Activated T-cell treated with anti-CD3 and anti-CD28 coated beads, Interleukin-2, amount 50 U/mL, for 24 hours (primary cell): ENCODE measurements at regions not wholly inside any gene's neighbourhood (a gene's known extent, or its start where the extent isn't known, plus 50 kb on each side); places are given as distances from the start of the nearest gene placed in this dataset.
"Not testable (repeated sequence)": the region's sequence is repeated elsewhere in the genome, so short reads cannot be mapped to it uniquely, and the experiment has no call there.

ENCODE experiments used
- DNase-seq: peaks from one replicate; pipeline ENCODE4 v3.0.0-alpha.2; 2020
- H3K27ac Mint-ChIP-seq: 2 replicates; pipeline ENCODE4 v1.8.0; 2020; ENCODE audit warnings: mild to moderate bottlenecking, mixed read lengths
- H3K27me3 Mint-ChIP-seq: 2 replicates; pipeline ENCODE4 v1.8.0; 2020; ENCODE audit warnings: mixed read lengths
- H3K36me3 Mint-ChIP-seq: 2 replicates; pipeline ENCODE4 v1.8.0; 2020; ENCODE audit warnings: low read depth, mixed read lengths
- H3K4me1 Mint-ChIP-seq: 2 replicates; pipeline ENCODE4 v1.8.0; 2020; ENCODE audit warnings: low read depth, mixed read lengths
- H3K4me3 Mint-ChIP-seq: 2 replicates; pipeline ENCODE4 v1.8.0; 2020; ENCODE audit warnings: mild to moderate bottlenecking, moderate library complexity, mixed read lengths
- H3K9me3 Mint-ChIP-seq: 2 replicates; pipeline ENCODE4 v1.8.0; 2020; ENCODE audit warnings: mixed read lengths

GRCh38 chr6:14781772-14782525 lies 463.9 kb upstream of the JARID2 start:
- no peaks in the 10 kb centered on the region for H3K36me3 Mint-ChIP-seq
- peaks cover 38% of the 10 kb centered on the region for H3K4me1 Mint-ChIP-seq
- H3K27me3 Mint-ChIP-seq: no peaks in the 10 kb centered on the region
- peak overlapping the region; percentile 15 for H3K27ac Mint-ChIP-seq
- DNase-seq: no peak
- H3K4me3 Mint-ChIP-seq: no peak overlapping the region
- H3K9me3 Mint-ChIP-seq: peaks cover 4% of the 10 kb centered on the region

- not testable (repeated sequence) for H3K9me3 Mint-ChIP-seq, DNase-seq, H3K27me3 Mint-ChIP-seq, H3K4me3 Mint-ChIP-seq, H3K27ac Mint-ChIP-seq, H3K36me3 Mint-ChIP-seq
- peaks cover 48% of the 10 kb centered on the region for H3K4me1 Mint-ChIP-seq
Measured at GRCh38 chr6:14782921-14783464, 462.9 kb upstream of the JARID2 start.

- Mint-ChIP-seq H3K27ac (no peak overlapping the region), H3K36me3 (no peaks in the 10 kb centered on the region), H3K4me3 (no peak overlapping the region), H3K4me1 (peaks cover 51% of the 10 kb centered on the region), H3K27me3 (no peaks in the 10 kb centered on the region), H3K9me3 (peaks cover 4% of the 10 kb centered on the region)
- DNase-seq: no peak
Measured at GRCh38 chr6:14783594-14783993, 462.3 kb upstream of the JARID2 start.

- H3K27ac Mint-ChIP-seq: peak overlapping the region; percentile 56
- H3K9me3 Mint-ChIP-seq: peaks cover 4% of the 10 kb centered on the region
- H3K4me3 Mint-ChIP-seq: peak overlapping the region; percentile 15
- H3K4me1 Mint-ChIP-seq: peaks cover 53% of the 10 kb centered on the region
- no peaks in the 10 kb centered on the region for H3K27me3 Mint-ChIP-seq
- peak; percentile 55 for DNase-seq
- H3K36me3 Mint-ChIP-seq: no peaks in the 10 kb centered on the region
Measured at GRCh38 chr6:14784596-14785492, 461.0 kb upstream of the JARID2 start.

GRCh38 chr6:14785493-14785790 lies 460.4 kb upstream of the JARID2 start:
- Mint-ChIP-seq H3K4me3 (no peak overlapping the region), H3K4me1 (peaks cover 55% of the 10 kb centered on the region), H3K27me3 (no peaks in the 10 kb centered on the region), H3K36me3 (no peaks in the 10 kb centered on the region), H3K9me3 (peaks cover 4% of the 10 kb centered on the region), H3K27ac (no peak overlapping the region)
- DNase-seq: no peak

- peaks cover 56% of the 10 kb centered on the region for H3K4me1 Mint-ChIP-seq
- DNase-seq: no peak
- no peak overlapping the region for H3K27ac Mint-ChIP-seq
- peaks cover 4% of the 10 kb centered on the region for H3K9me3 Mint-ChIP-seq
- no peak overlapping the region for H3K4me3 Mint-ChIP-seq
- H3K27me3 Mint-ChIP-seq: no peaks in the 10 kb centered on the region
- H3K36me3 Mint-ChIP-seq: no peaks in the 10 kb centered on the region
Measured at GRCh38 chr6:14786008-14786407, 459.9 kb upstream of the JARID2 start.

GRCh38 chr6:14786455-14786854 lies 459.4 kb upstream of the JARID2 start:
- H3K27ac Mint-ChIP-seq: peak overlapping the region; percentile 76

GRCh38 chr6:14787250-14787649 lies 458.6 kb upstream of the JARID2 start:
- peaks cover 54% of the 10 kb centered on the region for H3K4me1 Mint-ChIP-seq
- peak overlapping the region; percentile 9 for H3K27ac Mint-ChIP-seq
- H3K36me3 Mint-ChIP-seq: no peaks in the 10 kb centered on the region
- no peak for DNase-seq
- H3K4me3 Mint-ChIP-seq: no peak overlapping the region
- peaks cover 4% of the 10 kb centered on the region for H3K9me3 Mint-ChIP-seq
- H3K27me3 Mint-ChIP-seq: no peaks in the 10 kb centered on the region

More at GRCh38 chr6:14786455-14786854, 459.4 kb upstream of the JARID2 start:
- Mint-ChIP-seq H3K27me3 (no peaks in the 10 kb centered on the region), H3K36me3 (no peaks in the 10 kb centered on the region), H3K9me3 (peaks cover 4% of the 10 kb centered on the region), H3K4me3 (no peak overlapping the region), H3K4me1 (peaks cover 56% of the 10 kb centered on the region)
- DNase-seq: no peak

- Mint-ChIP-seq H3K36me3 (no peaks in the 10 kb centered on the region), H3K27me3 (no peaks in the 10 kb centered on the region), H3K4me1 (peaks cover 56% of the 10 kb centered on the region), H3K27ac (no peak overlapping the region), H3K9me3 (peaks cover 2% of the 10 kb centered on the region), H3K4me3 (no peak overlapping the region)
- no peak for DNase-seq
Measured at GRCh38 chr6:14787677-14788076, 458.2 kb upstream of the JARID2 start.

GRCh38 chr6:14789996-14790395 lies 455.9 kb upstream of the JARID2 start:
- Mint-ChIP-seq H3K9me3 (no peaks in the 10 kb centered on the region), H3K27ac (no peak overlapping the region), H3K27me3 (no peaks in the 10 kb centered on the region), H3K4me3 (no peak overlapping the region), H3K4me1 (peaks cover 47% of the 10 kb centered on the region), H3K36me3 (no peaks in the 10 kb centered on the region)
- no peak for DNase-seq

GRCh38 chr6:14790976-14791375 lies 454.9 kb upstream of the JARID2 start:
- H3K36me3 Mint-ChIP-seq: no peaks in the 10 kb centered on the region
- H3K4me3 Mint-ChIP-seq: no peak overlapping the region
- peaks cover 39% of the 10 kb centered on the region for H3K4me1 Mint-ChIP-seq
- H3K27me3 Mint-ChIP-seq: no peaks in the 10 kb centered on the region
- no peak overlapping the region for H3K27ac Mint-ChIP-seq
- DNase-seq: no peak
- H3K9me3 Mint-ChIP-seq: no peaks in the 10 kb centered on the region

GRCh38 chr6:14791526-14791925 lies 454.3 kb upstream of the JARID2 start:
- no peaks in the 10 kb centered on the region for H3K36me3 Mint-ChIP-seq
- no peak overlapping the region for H3K27ac Mint-ChIP-seq
- peaks cover 34% of the 10 kb centered on the region for H3K4me1 Mint-ChIP-seq
- no peak for DNase-seq
- no peaks in the 10 kb centered on the region for H3K9me3 Mint-ChIP-seq
- no peaks in the 10 kb centered on the region for H3K27me3 Mint-ChIP-seq
- H3K4me3 Mint-ChIP-seq: no peak overlapping the region

GRCh38 chr6:14792118-14792955 lies 453.5 kb upstream of the JARID2 start:
- Mint-ChIP-seq H3K27me3 (no peaks in the 10 kb centered on the region), H3K4me3 (no peak overlapping the region), H3K27ac (no peak overlapping the region), H3K36me3 (no peaks in the 10 kb centered on the region), H3K9me3 (no peaks in the 10 kb centered on the region), H3K4me1 (peaks cover 26% of the 10 kb centered on the region)
- DNase-seq: no peak

- H3K36me3 Mint-ChIP-seq: no peaks in the 10 kb centered on the region
- H3K4me3 Mint-ChIP-seq: no peak overlapping the region
- no peak for DNase-seq
- H3K27me3 Mint-ChIP-seq: no peaks in the 10 kb centered on the region
- peaks cover 5% of the 10 kb centered on the region for H3K9me3 Mint-ChIP-seq
- H3K27ac Mint-ChIP-seq: no peak overlapping the region
- peaks cover 18% of the 10 kb centered on the region for H3K4me1 Mint-ChIP-seq
Measured at GRCh38 chr6:14795451-14795850, 450.4 kb upstream of the JARID2 start.
